ENCODE measurements at regions not wholly inside any gene's neighbourhood (a gene's known extent, or its start where the extent isn't known, plus 50 kb on each side); places are given as distances from the start of the nearest gene placed in this dataset.

- ATAC-seq (ENCODE audit: low read depth), result no peak
- Mint-ChIP-seq H3K4me1 (no peaks in the 10 kb centered on the region), H3K36me3 (no peaks in the 10 kb centered on the region), H3K27me3 (peaks cover 3% of the 10 kb centered on the region), H3K9me3 (no peaks in the 10 kb centered on the region), H3K27ac (no peak overlapping the region), H3K4me3 (no peak overlapping the region)
- no peak for DNase-seq
- POLR2A ChIA-PET, result no interaction called here
These were observed 109.6 kb downstream of the TRIM29 start for GRCh38 chr11:120028181-120028896.

GRCh38 chr11:120027546-120028180, 110.2 kb downstream of the TRIM29 start:
- Mint-ChIP-seq H3K4me1 (no peaks in the 10 kb centered on the region), H3K27me3 (peaks cover 3% of the 10 kb centered on the region), H3K9me3 (no peaks in the 10 kb centered on the region), H3K36me3 (no peaks in the 10 kb centered on the region), H3K27ac (no peak overlapping the region), H3K4me3 (no peak overlapping the region)
- POLR2A ChIA-PET, result no interaction called here
- no peak for ATAC-seq (ENCODE audit: low read depth)
- no peak for DNase-seq

- POLR2A ChIA-PET, result no interaction called here
- ATAC-seq (ENCODE audit: low read depth), result no peak
- no peaks in the 10 kb centered on the region for H3K4me1 Mint-ChIP-seq
- H3K9me3 Mint-ChIP-seq, result no peaks in the 10 kb centered on the region
- DNase-seq, result no peak
- H3K4me3 Mint-ChIP-seq, result no peak overlapping the region
- no peaks in the 10 kb centered on the region for H3K36me3 Mint-ChIP-seq
- H3K27me3 Mint-ChIP-seq, result peaks cover 4% of the 10 kb centered on the region
- no peak overlapping the region for H3K27ac Mint-ChIP-seq
These were observed 112.1 kb downstream of the TRIM29 start for GRCh38 chr11:120025606-120026335.

GRCh38 chr11:120024586-120024985, 113.3 kb downstream of the TRIM29 start:
- no peak for ATAC-seq (ENCODE audit: low read depth)
- H3K36me3 Mint-ChIP-seq, result no peaks in the 10 kb centered on the region
- H3K27me3 Mint-ChIP-seq, result peaks cover 4% of the 10 kb centered on the region
- H3K9me3 Mint-ChIP-seq, result no peaks in the 10 kb centered on the region
- POLR2A ChIA-PET, result no interaction called here
- H3K27ac Mint-ChIP-seq, result no peak overlapping the region
- no peak for DNase-seq
- H3K4me1 Mint-ChIP-seq, result no peaks in the 10 kb centered on the region
- H3K4me3 Mint-ChIP-seq, result no peak overlapping the region

GRCh38 chr11:120024046-120024445, 113.9 kb downstream of the TRIM29 start:
- no peak for ATAC-seq (ENCODE audit: low read depth)
- DNase-seq, result no peak
- H3K36me3 Mint-ChIP-seq, result no peaks in the 10 kb centered on the region
- peaks cover 4% of the 10 kb centered on the region for H3K27me3 Mint-ChIP-seq
- no peaks in the 10 kb centered on the region for H3K4me1 Mint-ChIP-seq
- no peak overlapping the region for H3K4me3 Mint-ChIP-seq
- POLR2A ChIA-PET, result no interaction called here
- H3K27ac Mint-ChIP-seq, result no peak overlapping the region
- no peaks in the 10 kb centered on the region for H3K9me3 Mint-ChIP-seq

GRCh38 chr11:120023551-120023950, 114.4 kb downstream of the TRIM29 start:
- H3K27ac Mint-ChIP-seq, result no peak overlapping the region

GRCh38 chr11:120023120-120023519, 114.8 kb downstream of the TRIM29 start:
- DNase-seq (no peak), ATAC-seq (ENCODE audit: low read depth) (no peak)
- Mint-ChIP-seq H3K27ac (no peak overlapping the region), H3K9me3 (no peaks in the 10 kb centered on the region), H3K27me3 (peaks cover 5% of the 10 kb centered on the region), H3K4me1 (no peaks in the 10 kb centered on the region), H3K4me3 (no peak overlapping the region), H3K36me3 (no peaks in the 10 kb centered on the region)
- POLR2A ChIA-PET, result no interaction called here

More at GRCh38 chr11:120023551-120023950, 114.4 kb downstream of the TRIM29 start:
- POLR2A ChIA-PET, result no interaction called here
- no peak for ATAC-seq (ENCODE audit: low read depth)
- no peak for DNase-seq
- Mint-ChIP-seq H3K27me3 (peaks cover 5% of the 10 kb centered on the region), H3K4me3 (no peak overlapping the region), H3K36me3 (no peaks in the 10 kb centered on the region), H3K9me3 (no peaks in the 10 kb centered on the region), H3K4me1 (no peaks in the 10 kb centered on the region)

- POLR2A ChIA-PET, result no interaction called here
- Mint-ChIP-seq H3K4me3 (no peak overlapping the region), H3K27me3 (peaks cover 5% of the 10 kb centered on the region), H3K36me3 (no peaks in the 10 kb centered on the region), H3K9me3 (no peaks in the 10 kb centered on the region), H3K27ac (no peak overlapping the region), H3K4me1 (no peaks in the 10 kb centered on the region)
- DNase-seq (no peak), ATAC-seq (ENCODE audit: low read depth) (no peak)
These were observed 115.3 kb downstream of the TRIM29 start for GRCh38 chr11:120022617-120023016.

GRCh38 chr11:120021978-120022377, 115.9 kb downstream of the TRIM29 start:
- no peaks in the 10 kb centered on the region for H3K9me3 Mint-ChIP-seq
- H3K4me1 Mint-ChIP-seq, result no peaks in the 10 kb centered on the region
- no peak for DNase-seq
- H3K4me3 Mint-ChIP-seq, result no peak overlapping the region
- no peaks in the 10 kb centered on the region for H3K36me3 Mint-ChIP-seq
- H3K27me3 Mint-ChIP-seq, result peaks cover 9% of the 10 kb centered on the region
- ATAC-seq (ENCODE audit: low read depth), result no peak
- POLR2A ChIA-PET, result no interaction called here
- H3K27ac Mint-ChIP-seq, result no peak overlapping the region

GRCh38 chr11:120021391-120021953, 116.4 kb downstream of the TRIM29 start:
- Mint-ChIP-seq H3K36me3 (no peaks in the 10 kb centered on the region), H3K27ac (no peak overlapping the region), H3K4me1 (no peaks in the 10 kb centered on the region), H3K9me3 (no peaks in the 10 kb centered on the region), H3K4me3 (no peak overlapping the region), H3K27me3 (peaks cover 13% of the 10 kb centered on the region)
- DNase-seq, result no peak
- POLR2A ChIA-PET, result no interaction called here
- no peak for ATAC-seq (ENCODE audit: low read depth)

- no peaks in the 10 kb centered on the region for H3K4me1 Mint-ChIP-seq
- DNase-seq (no peak), ATAC-seq (ENCODE audit: low read depth) (no peak)
- peaks cover 17% of the 10 kb centered on the region for H3K27me3 Mint-ChIP-seq
- POLR2A ChIA-PET, result no interaction called here
- H3K9me3 Mint-ChIP-seq, result no peaks in the 10 kb centered on the region
- H3K36me3 Mint-ChIP-seq, result no peaks in the 10 kb centered on the region
- no peak overlapping the region for H3K4me3 Mint-ChIP-seq
- no peak overlapping the region for H3K27ac Mint-ChIP-seq
These were observed 116.9 kb downstream of the TRIM29 start for GRCh38 chr11:120020981-120021380.

- H3K27me3 Mint-ChIP-seq, result peaks cover 19% of the 10 kb centered on the region
- POLR2A ChIA-PET, result no interaction called here
- H3K4me3 Mint-ChIP-seq, result no peak overlapping the region
These were observed 117.4 kb downstream of the TRIM29 start for GRCh38 chr11:120020486-120020885.

GRCh38 chr11:120019191-120019590, 118.7 kb downstream of the TRIM29 start:
- H3K27me3 Mint-ChIP-seq, result peaks cover 30% of the 10 kb centered on the region
- H3K27ac Mint-ChIP-seq, result no peak overlapping the region
- H3K9me3 Mint-ChIP-seq, result no peaks in the 10 kb centered on the region
- ATAC-seq (ENCODE audit: low read depth), result no peak
- H3K36me3 Mint-ChIP-seq, result no peaks in the 10 kb centered on the region
- no peak for DNase-seq
- H3K4me3 Mint-ChIP-seq, result no peak overlapping the region
- no peaks in the 10 kb centered on the region for H3K4me1 Mint-ChIP-seq
- POLR2A ChIA-PET, result no interaction called here

More at GRCh38 chr11:120020486-120020885, 117.4 kb downstream of the TRIM29 start:
- DNase-seq, result no peak
- H3K27ac Mint-ChIP-seq, result no peak overlapping the region
- H3K9me3 Mint-ChIP-seq, result no peaks in the 10 kb centered on the region
- H3K4me1 Mint-ChIP-seq, result no peaks in the 10 kb centered on the region
- no peak for ATAC-seq (ENCODE audit: low read depth)
- no peaks in the 10 kb centered on the region for H3K36me3 Mint-ChIP-seq
